Keratinocyte (primary cell): ENCODE measurements at regions not wholly inside any gene's neighbourhood (a gene's known extent, or its start where the extent isn't known, plus 50 kb on each side); places are given as distances from the start of the nearest gene placed in this dataset.

Experiments used
- DNase-seq: peaks from one replicate; pipeline ENCODE4 v3.0.0-alpha.2; 2011; ENCODE audit warnings: low read depth, missing footprints, low spot score
- FAIRE-seq: peaks from 2 replicates; lab custom pipeline; 2011; peaks lifted over from hg19 to GRCh38; lab: Jason Lieb, UNC
- H2AFZ ChIP-seq: 2 replicates; pipeline ENCODE4 v1.6.0; 2012; ENCODE audit warnings: low read length, control low read depth, inconsistent platforms; ENCODE audit not compliant: control insufficient read depth
- H3K27ac ChIP-seq: 2 replicates; pipeline ENCODE4 v1.5.1; 2011; ENCODE audit warnings: low read length; ENCODE audit not compliant: control insufficient read depth, insufficient read depth
- H3K27me3 ChIP-seq: 3 replicates; pipeline ENCODE4 v1.6.0; 2011; ENCODE audit warnings: low read length; ENCODE audit not compliant: control insufficient read depth, insufficient read depth; ENCODE audit errors: extremely low read depth
- H3K36me3 ChIP-seq, 2 experiments: 2 replicates in 1 of 2; 3 replicates in 1 of 2; pipeline ENCODE4 v1.5.1; 2011; ENCODE audit warnings: low read length in 2 of 2, mild to moderate bottlenecking in 1 of 2; ENCODE audit not compliant: control insufficient read depth in 2 of 2, insufficient read depth in 2 of 2; ENCODE audit errors: extremely low read depth in 1 of 2
- H3K4me1 ChIP-seq: 3 replicates; pipeline ENCODE4 v1.5.1; 2011; ENCODE audit warnings: low read length; ENCODE audit not compliant: control insufficient read depth, insufficient read depth; ENCODE audit errors: extremely low read depth
- H3K4me2 ChIP-seq: 3 replicates; pipeline ENCODE4 v1.6.0; 2011; ENCODE audit warnings: low read depth, low read length; ENCODE audit not compliant: control insufficient read depth, insufficient read depth; ENCODE audit errors: extremely low read depth
- H3K4me3 ChIP-seq, 3 experiments: fragments of 200-600 bp in 1 of 3; sonication (generic) in 1 of 3; 2 replicates in 2 of 3; 3 replicates in 1 of 3; pipeline ENCODE4 v1.5.1; 2011 to 2016; ENCODE audit warnings: low read length in 3 of 3, mild to moderate bottlenecking in 3 of 3, control low read depth in 2 of 3, inconsistent platforms in 1 of 3, low read depth in 1 of 3, mixed read lengths in 1 of 3, mixed run types in 1 of 3, moderate library complexity in 1 of 3; ENCODE audit not compliant: control insufficient read depth in 2 of 3, insufficient read depth in 2 of 3; ENCODE audit errors: extremely low read depth in 1 of 3
- H3K79me2 ChIP-seq: 2 replicates; pipeline ENCODE4 v1.6.0; 2012; ENCODE audit warnings: low read length; ENCODE audit not compliant: control insufficient read depth, insufficient read depth
- H3K9ac ChIP-seq: 3 replicates; pipeline ENCODE4 v1.6.0; 2011; ENCODE audit warnings: low read length; ENCODE audit not compliant: control insufficient read depth, insufficient read depth; ENCODE audit errors: extremely low read depth
- H3K9me1 ChIP-seq: 3 replicates; pipeline ENCODE4 v1.6.0; 2011; ENCODE audit warnings: low read length; ENCODE audit not compliant: control insufficient read depth, insufficient read depth; ENCODE audit errors: extremely low read depth
- H3K9me3 ChIP-seq: 2 replicates; pipeline ENCODE4 v1.5.1; 2012; ENCODE audit warnings: low read depth, low read length; ENCODE audit not compliant: control insufficient read depth
- H4K20me1 ChIP-seq: 3 replicates; pipeline ENCODE4 v1.6.0; 2011; ENCODE audit warnings: low read length; ENCODE audit not compliant: control insufficient read depth, insufficient read depth; ENCODE audit errors: extremely low read depth
- CTCF ChIP-seq, 3 experiments: IDR thresholded peaks in 1 of 3; conservative IDR thresholded peaks in 1 of 3; optimal IDR thresholded peaks in 1 of 3; 2 replicates in 2 of 3; 3 replicates in 1 of 3; pipeline versions ENCODE3 to v1.5.1; 2011; ENCODE audit warnings: low read length in 3 of 3, mild to moderate bottlenecking in 3 of 3, moderate library complexity in 2 of 3, control low read depth in 1 of 3, inconsistent platforms in 1 of 3; ENCODE audit not compliant: insufficient read depth in 2 of 3; ENCODE audit errors: extremely low read depth in 1 of 3
- EZH2 ChIP-seq: IDR thresholded peaks from one replicate; pipeline ENCODE4 v1.6.1; 2012; ENCODE audit warnings: inconsistent platforms, mild to moderate bottlenecking, low read length, moderate library complexity
- dilution Hi-C: fragments of 300-500 bp; cut with MboI; formaldehyde crosslinking; loops from one replicate; pipeline ENCODE4 v1.7.0; 2020; ENCODE audit warnings: low sequenced_read_pairs; ENCODE audit not compliant: extremely low pct_ligation_motif_present

- Histone ChIP-seq H3K9me3 (no peaks in the 10 kb centered on the region), H2AFZ (no peak overlapping the region), H3K27me3 (peaks cover 8% of the 10 kb centered on the region), H3K9me1 (no peaks in the 10 kb centered on the region), H4K20me1 (no peaks in the 10 kb centered on the region), H3K9ac (no peak overlapping the region), H3K4me2 (no peak overlapping the region), H3K27ac (no peak overlapping the region), H3K36me3 (no peaks in the 10 kb centered on the region), H3K79me2 (no peaks in the 10 kb centered on the region), H3K4me3 (no peak overlapping the region), H3K4me1 (no peaks in the 10 kb centered on the region)
- dilution Hi-C loops, result no loop called here
- FAIRE-seq (no peak), DNase-seq (no peak)
- TF ChIP-seq EZH2 (no peak), CTCF (optimal IDR thresholded peaks at IDR 0.05 in 1 of 3, IDR thresholded peaks at IDR 0.05 in 1 of 3, conservative IDR thresholded peaks at IDR 0.05 in 1 of 3; ENCODE audit: extremely low read depth in 1 of 3, insufficient read depth in 2 of 3, low read length in 3 of 3) (no peak)
These were observed 70.4 kb upstream of the GPR158 start for GRCh38 chr10:25104441-25104840.

GRCh38 chr10:25105262-25105661, 69.5 kb upstream of the GPR158 start:
- Histone ChIP-seq H3K4me2 (no peak overlapping the region), H4K20me1 (no peaks in the 10 kb centered on the region), H3K4me3 (no peak overlapping the region), H3K27ac (no peak overlapping the region), H3K79me2 (no peaks in the 10 kb centered on the region), H3K9me3 (no peaks in the 10 kb centered on the region), H3K36me3 (no peaks in the 10 kb centered on the region), H3K27me3 (peaks cover 8% of the 10 kb centered on the region), H3K9me1 (no peaks in the 10 kb centered on the region), H2AFZ (no peak overlapping the region), H3K4me1 (no peaks in the 10 kb centered on the region), H3K9ac (no peak overlapping the region)
- no peak for TF ChIP-seq CTCF (optimal IDR thresholded peaks at IDR 0.05 in 1 of 3, IDR thresholded peaks at IDR 0.05 in 1 of 3, conservative IDR thresholded peaks at IDR 0.05 in 1 of 3; ENCODE audit: extremely low read depth in 1 of 3, insufficient read depth in 2 of 3, low read length in 3 of 3)
- no peak for TF ChIP-seq EZH2
- DNase-seq, result no peak
- FAIRE-seq, result no peak
- dilution Hi-C loops, result no loop called here
